LNCaP clone FGC (cell line): ENCODE measurements at regions not wholly inside any gene's neighbourhood (a gene's known extent, or its start where the extent isn't known, plus 50 kb on each side); places are given as distances from the start of the nearest gene placed in this dataset.

ENCODE experiments used
- DNase-seq: peaks from one replicate; pipeline ENCODE4 v3.0.0-alpha.2; 2011; ENCODE audit warnings: low read depth
- H3K4me3 ChIP-seq: 2 replicates; pipeline ENCODE4 v1.5.1; 2011; ENCODE audit warnings: mild to moderate bottlenecking, low read depth, low read length, control low read depth
- TF ChIP-seq, protein P1 (sequence below): IDR thresholded peaks from 2 replicates; pipeline ENCODE4 v1.5.1; 2012; ENCODE audit warnings: mild to moderate bottlenecking; ENCODE audit not compliant: control insufficient read depth, insufficient read depth; ENCODE audit errors: extremely low read depth

DNA sequence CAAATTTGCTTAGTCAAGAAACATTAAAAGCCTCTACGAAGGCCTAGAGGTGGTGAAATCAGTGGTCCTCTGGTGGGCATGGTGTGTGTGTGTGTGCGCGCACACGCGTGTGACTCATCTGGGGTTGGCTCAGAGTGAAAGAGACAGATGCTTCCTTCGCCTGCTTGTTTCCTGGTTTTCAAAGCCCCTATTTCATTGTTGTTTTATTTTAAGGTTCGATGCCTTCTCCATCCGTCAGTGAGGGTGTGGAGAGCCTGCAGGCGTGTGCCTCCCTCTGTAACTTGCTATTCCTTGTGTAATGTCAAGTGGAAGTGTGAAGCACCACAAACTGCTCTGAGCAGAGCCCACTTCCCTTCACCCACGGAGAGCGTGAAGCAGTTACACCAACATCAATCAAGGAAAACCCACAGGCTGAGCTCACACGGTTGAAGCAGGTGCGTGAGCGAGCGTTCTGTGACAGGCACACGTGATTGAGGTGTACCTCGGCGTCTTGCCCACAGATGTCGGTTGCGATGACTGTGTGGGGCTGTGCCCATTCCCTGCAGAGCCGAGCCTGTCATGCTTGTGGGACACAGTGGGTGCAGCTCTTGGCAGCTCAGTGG is 233.9 kb downstream of the PRL start:
- no peak overlapping the region for H3K4me3 ChIP-seq
- TF ChIP-seq, protein P1, sequence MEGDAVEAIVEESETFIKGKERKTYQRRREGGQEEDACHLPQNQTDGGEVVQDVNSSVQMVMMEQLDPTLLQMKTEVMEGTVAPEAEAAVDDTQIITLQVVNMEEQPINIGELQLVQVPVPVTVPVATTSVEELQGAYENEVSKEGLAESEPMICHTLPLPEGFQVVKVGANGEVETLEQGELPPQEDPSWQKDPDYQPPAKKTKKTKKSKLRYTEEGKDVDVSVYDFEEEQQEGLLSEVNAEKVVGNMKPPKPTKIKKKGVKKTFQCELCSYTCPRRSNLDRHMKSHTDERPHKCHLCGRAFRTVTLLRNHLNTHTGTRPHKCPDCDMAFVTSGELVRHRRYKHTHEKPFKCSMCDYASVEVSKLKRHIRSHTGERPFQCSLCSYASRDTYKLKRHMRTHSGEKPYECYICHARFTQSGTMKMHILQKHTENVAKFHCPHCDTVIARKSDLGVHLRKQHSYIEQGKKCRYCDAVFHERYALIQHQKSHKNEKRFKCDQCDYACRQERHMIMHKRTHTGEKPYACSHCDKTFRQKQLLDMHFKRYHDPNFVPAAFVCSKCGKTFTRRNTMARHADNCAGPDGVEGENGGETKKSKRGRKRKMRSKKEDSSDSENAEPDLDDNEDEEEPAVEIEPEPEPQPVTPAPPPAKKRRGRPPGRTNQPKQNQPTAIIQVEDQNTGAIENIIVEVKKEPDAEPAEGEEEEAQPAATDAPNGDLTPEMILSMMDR: no peak
- DNase-seq: no peak

GRCh38 chr6:22064558-22064957 is 232.3 kb downstream of the PRL start:
- no peak overlapping the region for H3K4me3 ChIP-seq
- DNase-seq: no peak
- TF ChIP-seq, protein P1: no peak

- TF ChIP-seq, protein P1: no peak
- DNase-seq: no peak
- no peak overlapping the region for H3K4me3 ChIP-seq
These were observed 229.7 kb downstream of the PRL start for GRCh38 chr6:22067122-22067521.

DNA sequence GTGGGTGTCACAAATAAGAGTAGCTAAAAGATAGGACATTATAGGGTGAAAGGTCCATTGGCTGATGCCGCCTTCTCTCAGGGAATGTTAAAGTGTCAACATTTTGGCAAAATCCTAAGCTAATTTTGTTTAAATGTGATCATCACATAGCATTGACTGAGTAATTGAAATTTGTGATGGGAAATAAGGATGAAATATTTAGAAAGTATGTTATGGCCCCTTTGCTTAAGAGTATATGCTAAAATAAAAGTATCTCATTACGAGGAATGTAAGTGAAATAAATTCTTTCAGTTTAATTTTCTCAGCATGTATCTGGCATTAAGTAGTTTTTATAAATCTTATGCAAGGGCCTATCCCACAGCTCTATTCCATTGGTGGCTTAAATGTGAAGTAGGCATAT is 229.2 kb downstream of the PRL start:
- TF ChIP-seq, protein P1: no peak

GRCh38 chr6:22068561-22069305 is 228.1 kb downstream of the PRL start:
- H3K4me3 ChIP-seq: no peak overlapping the region
- TF ChIP-seq, protein P1: no peak
- DNase-seq: no peak

More for the DNA sequence above, 229.2 kb downstream of the PRL start:
- H3K4me3 ChIP-seq: no peak overlapping the region
- no peak for DNase-seq

DNA sequence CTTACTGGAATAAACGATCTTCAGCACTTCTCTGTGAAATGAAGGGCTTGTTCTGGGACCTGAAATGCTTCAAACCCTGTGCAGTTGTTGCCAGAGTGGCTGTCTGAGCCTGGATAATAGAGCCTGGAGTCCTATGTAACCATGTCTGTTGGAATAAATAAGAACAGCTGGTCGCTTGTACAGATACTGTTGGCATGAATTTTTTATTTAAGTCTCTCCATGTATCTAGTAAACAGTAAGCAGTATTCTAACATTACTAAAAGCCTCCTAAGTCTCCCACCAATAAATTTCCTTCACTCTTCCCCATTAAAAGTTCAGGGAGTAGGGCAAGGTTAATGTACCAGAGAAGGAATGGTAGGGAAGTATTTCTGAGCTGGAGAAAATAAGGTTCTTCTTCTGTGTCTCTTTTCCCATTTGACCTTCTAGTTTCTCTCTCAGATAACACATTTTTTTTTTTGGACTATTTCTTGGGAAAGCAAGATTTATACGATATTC is 227.5 kb downstream of the PRL start:
- TF ChIP-seq, protein P1: no peak
- no peak for DNase-seq
- no peak overlapping the region for H3K4me3 ChIP-seq
